Astrocyte (in vitro differentiated cells and primary cell): ENCODE measurements at regions not wholly inside any gene's neighbourhood (a gene's known extent, or its start where the extent isn't known, plus 50 kb on each side); places are given as distances from the start of the nearest gene placed in this dataset.

Source experiments
- DNase-seq: peaks from one replicate; pipeline ENCODE4 v3.0.0-alpha.2; 2010; ENCODE audit warnings: low read depth
- FAIRE-seq: peaks from 2 replicates; lab custom pipeline; 2011; peaks lifted over from hg19 to GRCh38; lab: Jason Lieb, UNC
- H2AFZ ChIP-seq: 2 replicates; pipeline ENCODE4 v1.6.0; 2012; ENCODE audit warnings: low read depth, low read length, inconsistent platforms
- H3K27ac ChIP-seq: 2 replicates; pipeline ENCODE4 v1.5.1; 2011; ENCODE audit warnings: low read depth, low read length, inconsistent platforms
- H3K27me3 ChIP-seq: 2 replicates; pipeline ENCODE4 v1.6.0; 2011; ENCODE audit warnings: low read length, inconsistent platforms; ENCODE audit not compliant: insufficient read depth
- H3K36me3 ChIP-seq: 2 replicates; pipeline ENCODE4 v1.5.1; 2011; ENCODE audit warnings: low read length, inconsistent platforms; ENCODE audit not compliant: insufficient read depth
- H3K4me1 ChIP-seq: 2 replicates; pipeline ENCODE4 v1.5.1; 2011; ENCODE audit warnings: low read length, inconsistent platforms; ENCODE audit not compliant: insufficient read depth
- H3K4me2 ChIP-seq: 2 replicates; pipeline ENCODE4 v1.6.0; 2012; ENCODE audit warnings: low read length, inconsistent platforms
- H3K4me3 ChIP-seq: 2 replicates; pipeline ENCODE4 v1.5.1; 2011; ENCODE audit warnings: low read depth, mild to moderate bottlenecking, low read length, inconsistent platforms; ENCODE audit not compliant: insufficient read depth
- H3K79me2 ChIP-seq: 2 replicates; pipeline ENCODE4 v1.6.0; 2012; ENCODE audit warnings: mild to moderate bottlenecking, low read length, inconsistent platforms; ENCODE audit not compliant: insufficient read depth
- H3K9ac ChIP-seq: 2 replicates; pipeline ENCODE4 v1.6.0; 2012; ENCODE audit warnings: mild to moderate bottlenecking, low read length, inconsistent platforms
- H3K9me3 ChIP-seq: 2 replicates; pipeline ENCODE4 v1.5.1; 2012; ENCODE audit warnings: low read depth, mild to moderate bottlenecking, low read length, inconsistent platforms; ENCODE audit not compliant: insufficient read depth
- H4K20me1 ChIP-seq: 2 replicates; pipeline ENCODE4 v1.6.0; 2012; ENCODE audit warnings: low read length, inconsistent platforms; ENCODE audit not compliant: insufficient read depth
- H3K27ac Mint-ChIP-seq: one replicate; pipeline ENCODE4 v1.8.0; 2021; ENCODE audit warnings: mild to moderate bottlenecking, mixed read lengths; ENCODE audit not compliant: unreplicated experiment
- H3K27me3 Mint-ChIP-seq: one replicate; pipeline ENCODE4 v1.8.0; 2021; ENCODE audit warnings: low read depth, mixed read lengths; ENCODE audit not compliant: unreplicated experiment
- H3K36me3 Mint-ChIP-seq: one replicate; pipeline ENCODE4 v1.8.0; 2021; ENCODE audit warnings: low read depth, mixed read lengths; ENCODE audit not compliant: unreplicated experiment
- H3K4me1 Mint-ChIP-seq: one replicate; pipeline ENCODE4 v1.8.0; 2021; ENCODE audit warnings: low read depth, mixed read lengths; ENCODE audit not compliant: unreplicated experiment
- H3K4me3 Mint-ChIP-seq: one replicate; pipeline ENCODE4 v1.8.0; 2021; ENCODE audit warnings: mild to moderate bottlenecking, moderate library complexity, mixed read lengths; ENCODE audit not compliant: unreplicated experiment
- H3K9me3 Mint-ChIP-seq: one replicate; pipeline ENCODE4 v1.8.0; 2021; ENCODE audit warnings: mild to moderate bottlenecking, mixed read lengths; ENCODE audit not compliant: unreplicated experiment
- EZH2 ChIP-seq: IDR thresholded peaks from 2 replicates; pipeline ENCODE4 v1.6.1; 2012; ENCODE audit warnings: mild to moderate bottlenecking, low read length, inconsistent platforms; ENCODE audit not compliant: insufficient read depth
- TF ChIP-seq, protein P1 (sequence below): IDR thresholded peaks from 2 replicates; pipeline ENCODE4 v1.5.1; 2011; ENCODE audit warnings: low read depth, mild to moderate bottlenecking, inconsistent platforms, low read length, moderate library complexity; ENCODE audit not compliant: insufficient read depth

DNA sequence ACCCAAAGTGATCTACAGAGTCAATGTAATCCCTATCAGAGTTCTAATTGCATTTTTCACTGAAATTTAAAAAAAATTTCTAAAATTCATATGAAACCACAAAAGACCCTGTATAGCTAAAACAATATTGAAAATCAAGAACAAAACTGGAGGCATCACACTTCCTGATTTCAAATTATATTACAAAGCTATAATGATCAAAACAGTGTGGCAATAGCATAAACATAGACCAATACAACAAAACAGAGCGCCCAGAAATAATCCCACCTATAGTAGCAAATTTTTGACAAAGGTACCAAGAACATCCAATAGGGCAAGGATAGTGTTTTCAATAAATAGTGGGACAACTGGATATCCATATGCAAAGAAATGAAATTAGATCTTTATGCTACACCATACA, 59.4 kb upstream of the PRKG2 start:
- no peak overlapping the region for H3K4me3 ChIP-seq
- H3K9ac ChIP-seq = no peak overlapping the region
- peaks cover 3% of the 10 kb centered on the region for H3K9me3 ChIP-seq
- no peaks in the 10 kb centered on the region for H3K27me3 Mint-ChIP-seq
- no peaks in the 10 kb centered on the region for H3K27me3 ChIP-seq
- no peak overlapping the region for H3K27ac ChIP-seq
- H3K36me3 Mint-ChIP-seq = no peaks in the 10 kb centered on the region
- no peak overlapping the region for H3K27ac Mint-ChIP-seq
- H3K4me1 ChIP-seq = no peaks in the 10 kb centered on the region
- FAIRE-seq (peak; percentile 59), DNase-seq (no peak)
- no peaks in the 10 kb centered on the region for H4K20me1 ChIP-seq
- H2AFZ ChIP-seq = no peak overlapping the region
- H3K4me1 Mint-ChIP-seq = no peaks in the 10 kb centered on the region
- no peaks in the 10 kb centered on the region for H3K36me3 ChIP-seq
- H3K9me3 Mint-ChIP-seq = peaks cover 10% of the 10 kb centered on the region
- no peak overlapping the region for H3K4me3 Mint-ChIP-seq
- no peak overlapping the region for H3K4me2 ChIP-seq
- no peaks in the 10 kb centered on the region for H3K79me2 ChIP-seq
- TF ChIP-seq, protein P1, sequence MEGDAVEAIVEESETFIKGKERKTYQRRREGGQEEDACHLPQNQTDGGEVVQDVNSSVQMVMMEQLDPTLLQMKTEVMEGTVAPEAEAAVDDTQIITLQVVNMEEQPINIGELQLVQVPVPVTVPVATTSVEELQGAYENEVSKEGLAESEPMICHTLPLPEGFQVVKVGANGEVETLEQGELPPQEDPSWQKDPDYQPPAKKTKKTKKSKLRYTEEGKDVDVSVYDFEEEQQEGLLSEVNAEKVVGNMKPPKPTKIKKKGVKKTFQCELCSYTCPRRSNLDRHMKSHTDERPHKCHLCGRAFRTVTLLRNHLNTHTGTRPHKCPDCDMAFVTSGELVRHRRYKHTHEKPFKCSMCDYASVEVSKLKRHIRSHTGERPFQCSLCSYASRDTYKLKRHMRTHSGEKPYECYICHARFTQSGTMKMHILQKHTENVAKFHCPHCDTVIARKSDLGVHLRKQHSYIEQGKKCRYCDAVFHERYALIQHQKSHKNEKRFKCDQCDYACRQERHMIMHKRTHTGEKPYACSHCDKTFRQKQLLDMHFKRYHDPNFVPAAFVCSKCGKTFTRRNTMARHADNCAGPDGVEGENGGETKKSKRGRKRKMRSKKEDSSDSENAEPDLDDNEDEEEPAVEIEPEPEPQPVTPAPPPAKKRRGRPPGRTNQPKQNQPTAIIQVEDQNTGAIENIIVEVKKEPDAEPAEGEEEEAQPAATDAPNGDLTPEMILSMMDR = no peak
- no peak for TF ChIP-seq EZH2

- Histone ChIP-seq H3K9me3 (peaks cover 3% of the 10 kb centered on the region), H3K4me1 (no peaks in the 10 kb centered on the region), H3K4me3 (no peak overlapping the region), H4K20me1 (no peaks in the 10 kb centered on the region), H3K4me2 (no peak overlapping the region), H2AFZ (no peak overlapping the region), H3K36me3 (no peaks in the 10 kb centered on the region), H3K27ac (no peak overlapping the region), H3K79me2 (no peaks in the 10 kb centered on the region), H3K9ac (no peak overlapping the region), H3K27me3 (no peaks in the 10 kb centered on the region)
- no peaks in the 10 kb centered on the region for H3K27me3 Mint-ChIP-seq
- H3K4me1 Mint-ChIP-seq = no peaks in the 10 kb centered on the region
- H3K36me3 Mint-ChIP-seq = no peaks in the 10 kb centered on the region
- no peak for FAIRE-seq
- no peak for TF ChIP-seq EZH2
- TF ChIP-seq, protein P1 = no peak
- no peak overlapping the region for H3K27ac Mint-ChIP-seq
- H3K4me3 Mint-ChIP-seq = no peak overlapping the region
- no peak for DNase-seq
- H3K9me3 Mint-ChIP-seq = peaks cover 4% of the 10 kb centered on the region
Measured at GRCh38 chr4:81272671-81273070, 57.6 kb upstream of the PRKG2 start.
